ENCODE measurements at regions not wholly inside any gene's neighbourhood (a gene's known extent, or its start where the extent isn't known, plus 50 kb on each side); places are given as distances from the start of the nearest gene placed in this dataset.

DNA sequence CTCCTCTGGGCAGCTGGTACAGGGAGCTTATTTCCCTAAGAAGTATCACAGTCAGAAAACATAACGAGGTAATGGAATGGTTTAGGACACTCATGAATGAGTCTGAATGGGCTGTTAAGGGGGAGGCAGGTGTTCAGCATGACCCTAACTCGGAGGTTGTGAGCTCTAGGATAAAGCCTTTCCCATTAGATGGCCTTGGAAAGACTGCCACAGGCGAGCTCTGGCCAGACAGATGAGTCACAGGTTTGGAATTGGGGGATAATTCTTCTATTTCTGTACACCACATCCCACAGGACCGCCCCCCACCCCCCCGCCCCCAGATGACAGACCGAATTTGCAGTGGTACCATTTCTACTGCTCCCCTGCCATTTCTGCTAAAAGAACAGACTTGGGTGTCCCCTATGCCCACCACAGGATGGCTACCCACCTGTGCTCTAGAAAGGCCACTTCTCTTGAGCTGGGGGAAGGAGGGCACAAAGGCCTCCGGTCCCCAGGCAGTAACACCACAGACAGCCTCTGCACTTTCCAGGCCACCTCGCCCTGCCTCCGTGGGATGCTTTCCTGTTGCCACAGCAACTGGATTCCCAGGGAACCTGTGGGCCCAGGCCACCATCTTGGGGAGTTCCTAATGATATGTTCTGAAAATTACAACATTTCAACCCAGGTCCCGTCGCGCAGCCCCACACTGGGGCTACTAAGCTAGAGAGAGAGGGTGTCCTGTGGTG, 76.7 kb downstream of the TRIM29 start:
- no peak for DNase-seq (ENCODE audit: low read depth)

DNA sequence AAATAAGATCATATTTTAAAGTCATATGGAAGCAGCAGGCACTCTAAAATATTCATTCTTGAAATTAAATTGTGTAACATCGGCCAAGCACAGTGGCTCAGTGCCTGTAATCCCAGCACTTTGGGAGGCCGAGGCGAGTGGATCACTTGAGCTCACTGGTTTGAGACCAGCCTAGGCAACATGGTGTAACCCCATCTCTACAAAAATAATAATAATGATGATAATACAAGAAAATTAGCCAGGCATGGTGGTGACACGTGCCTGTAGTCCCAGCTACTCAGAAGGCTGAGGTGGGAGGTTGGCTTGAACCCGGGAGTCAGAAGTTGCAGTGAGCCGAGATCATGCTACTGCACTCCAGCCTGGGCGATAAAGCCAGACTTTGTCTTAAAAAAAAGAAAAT, 77.4 kb downstream of the TRIM29 start:
- DNase-seq (ENCODE audit: low read depth): no peak

DNA sequence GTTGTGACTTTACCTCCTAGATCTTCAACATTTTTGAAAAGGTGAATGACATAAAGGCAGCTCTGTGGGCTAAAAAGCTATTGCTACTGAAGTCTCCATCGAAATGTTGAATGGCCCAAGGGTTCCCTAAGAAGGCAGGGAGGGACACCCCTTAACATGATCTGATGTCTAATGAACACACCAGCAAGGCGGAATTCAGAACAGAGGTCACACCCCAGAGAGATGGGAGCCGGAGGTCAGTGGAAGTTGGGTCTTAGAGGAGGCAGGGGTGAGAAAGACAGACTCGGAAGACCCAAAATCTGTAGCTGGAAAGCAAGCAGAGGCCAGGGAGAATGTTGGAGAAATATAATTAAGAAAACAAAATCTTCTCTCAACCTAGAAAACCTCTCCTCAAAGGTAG, 79.0 kb downstream of the TRIM29 start:
- no peak for DNase-seq (ENCODE audit: low read depth)

DNA sequence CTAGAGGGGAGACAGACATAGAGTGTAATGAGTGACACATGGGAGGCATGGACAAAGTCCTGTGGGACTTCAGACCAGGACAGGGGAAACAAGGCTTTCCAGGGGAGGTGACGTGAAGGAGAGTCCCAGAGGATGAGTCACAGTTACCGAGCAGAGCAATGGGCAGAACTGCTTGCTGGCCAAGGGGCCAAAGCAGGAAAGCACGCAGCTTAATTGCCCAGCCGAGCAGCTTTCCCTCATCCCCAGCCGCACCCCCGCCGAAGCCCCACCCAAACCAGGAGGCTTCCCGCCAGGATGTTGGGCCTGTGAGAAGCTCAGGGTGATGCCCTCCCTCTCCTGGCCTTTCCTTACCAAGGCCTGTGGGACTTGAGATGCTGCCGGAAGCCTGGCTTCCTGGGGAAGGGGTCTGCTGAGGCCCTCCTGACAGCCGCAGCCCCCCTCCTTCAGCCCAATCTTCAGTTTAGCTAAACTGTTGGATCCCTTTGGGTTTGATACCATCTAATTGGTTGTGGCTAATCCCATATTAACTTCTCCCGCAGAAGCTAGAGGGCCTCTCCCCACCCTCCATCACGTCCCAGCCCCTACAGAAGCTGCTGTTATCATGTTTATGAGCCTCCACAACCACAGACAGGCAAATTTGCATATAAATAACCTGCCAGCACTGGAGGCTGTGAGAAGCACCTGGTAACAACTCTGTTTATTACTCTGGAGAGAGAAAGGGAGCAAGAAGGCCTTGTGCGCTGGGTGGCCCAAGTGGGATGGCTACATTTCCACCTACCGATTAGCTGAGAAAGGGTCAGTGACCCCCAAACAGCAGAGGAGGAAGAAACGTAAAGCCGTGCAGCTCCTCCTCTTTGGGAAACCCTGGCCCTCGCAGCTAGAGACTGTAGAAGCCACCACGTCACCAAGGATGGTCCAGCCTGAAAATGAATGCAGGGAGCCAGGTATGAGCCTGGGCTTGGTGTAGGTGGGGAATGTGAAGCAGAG, 80.0 kb downstream of the TRIM29 start:
- no peak for DNase-seq (ENCODE audit: low read depth)

GRCh38 chr11:120057028-120057330, 80.9 kb downstream of the TRIM29 start:
- no peak for DNase-seq (ENCODE audit: low read depth)

DNA sequence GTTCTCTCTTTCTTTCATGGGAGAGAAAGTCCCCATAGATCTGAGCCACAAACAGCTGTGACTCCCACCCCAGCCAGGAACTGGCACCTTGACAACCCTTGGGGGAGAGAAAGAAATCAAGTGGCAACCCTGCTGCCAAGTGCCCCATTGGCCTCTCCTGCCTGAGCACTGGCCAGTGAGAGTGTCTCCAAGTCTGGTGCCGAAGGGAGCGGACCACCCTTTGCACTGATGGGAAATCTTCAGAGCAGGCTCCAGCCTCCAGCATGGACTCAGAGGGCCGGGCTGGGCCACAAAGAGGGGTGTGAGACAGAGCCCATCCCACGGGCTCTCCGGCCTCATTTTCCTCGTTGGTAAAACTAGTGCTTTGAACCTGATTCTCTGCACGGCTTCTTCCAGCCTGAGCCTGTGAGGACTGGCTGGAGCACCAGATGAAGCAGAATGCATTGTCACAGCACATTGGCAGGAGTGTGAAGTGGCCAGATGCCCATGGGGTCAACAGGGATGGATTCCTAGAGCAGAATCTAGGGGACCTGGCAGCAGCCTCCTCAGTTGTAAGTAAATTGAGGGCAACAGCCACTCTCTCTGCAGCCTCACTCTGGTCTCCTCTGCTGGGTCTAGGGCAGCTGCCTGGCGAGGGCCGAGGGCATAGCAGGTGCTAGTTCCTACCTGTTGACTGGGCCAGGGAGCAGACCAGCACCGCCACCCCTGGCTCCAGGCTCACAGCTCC, 81.4 kb downstream of the TRIM29 start:
- no peak for DNase-seq (ENCODE audit: low read depth)

DNA sequence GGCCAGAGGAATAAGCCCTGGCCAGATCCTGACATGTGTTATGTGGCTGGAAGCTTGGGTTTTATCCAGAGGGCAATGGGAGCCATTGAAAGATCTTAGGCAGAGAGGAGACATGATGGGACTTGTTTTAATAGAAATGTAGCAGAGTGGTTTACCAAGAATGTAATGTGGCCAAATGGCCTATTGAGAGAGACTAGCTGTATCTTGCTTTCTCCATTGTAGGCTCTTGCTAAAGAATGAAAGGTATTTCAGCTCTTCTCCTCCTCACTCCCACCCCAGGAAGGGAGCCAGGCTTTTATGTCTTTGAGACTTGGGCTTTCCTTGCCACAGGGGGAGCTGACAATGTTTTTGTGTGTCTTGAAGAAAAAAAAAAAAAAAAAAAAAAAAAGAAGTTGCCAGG, 82.3 kb downstream of the TRIM29 start:
- DNase-seq (ENCODE audit: low read depth): peak; percentile 55

- DNase-seq (ENCODE audit: low read depth): no peak
Observed at GRCh38 chr11:120054753-120055045, 83.2 kb downstream of the TRIM29 start.

DNA sequence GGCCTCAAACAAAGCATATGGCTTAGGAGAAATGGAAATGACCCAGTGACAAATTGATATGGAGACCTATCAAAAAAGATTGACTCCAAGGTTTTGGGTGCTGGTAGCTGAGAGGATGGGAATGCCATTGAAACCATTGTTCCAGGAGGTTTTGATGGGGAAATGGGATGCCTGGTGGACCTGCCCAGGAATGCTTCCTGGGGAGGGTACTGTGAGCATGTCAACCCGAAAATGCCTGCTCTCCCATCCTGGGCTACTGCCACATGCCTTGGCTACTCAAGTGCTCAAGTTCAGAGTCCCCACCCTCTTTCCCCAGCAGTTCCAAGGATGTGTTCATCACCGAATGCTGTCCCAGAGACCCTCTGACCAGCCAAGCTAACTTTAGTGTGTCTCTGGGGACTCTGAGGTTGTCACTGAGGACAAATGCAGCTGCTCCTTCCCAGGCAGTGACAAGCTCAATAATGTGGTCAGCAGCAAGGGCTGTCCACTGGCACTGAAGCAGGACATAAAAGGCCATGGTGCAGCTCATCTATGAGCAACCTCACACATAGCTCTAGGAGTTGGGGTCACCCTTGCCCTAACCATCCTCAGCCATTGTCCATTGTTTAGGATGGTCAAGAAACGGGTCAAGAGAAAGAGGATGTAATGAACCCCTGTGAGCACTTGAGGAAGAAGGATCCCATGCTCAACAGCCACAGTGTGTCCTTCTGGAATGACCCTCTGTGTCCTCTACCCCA, 83.7 kb downstream of the TRIM29 start:
- DNase-seq (ENCODE audit: low read depth): no peak

DNA sequence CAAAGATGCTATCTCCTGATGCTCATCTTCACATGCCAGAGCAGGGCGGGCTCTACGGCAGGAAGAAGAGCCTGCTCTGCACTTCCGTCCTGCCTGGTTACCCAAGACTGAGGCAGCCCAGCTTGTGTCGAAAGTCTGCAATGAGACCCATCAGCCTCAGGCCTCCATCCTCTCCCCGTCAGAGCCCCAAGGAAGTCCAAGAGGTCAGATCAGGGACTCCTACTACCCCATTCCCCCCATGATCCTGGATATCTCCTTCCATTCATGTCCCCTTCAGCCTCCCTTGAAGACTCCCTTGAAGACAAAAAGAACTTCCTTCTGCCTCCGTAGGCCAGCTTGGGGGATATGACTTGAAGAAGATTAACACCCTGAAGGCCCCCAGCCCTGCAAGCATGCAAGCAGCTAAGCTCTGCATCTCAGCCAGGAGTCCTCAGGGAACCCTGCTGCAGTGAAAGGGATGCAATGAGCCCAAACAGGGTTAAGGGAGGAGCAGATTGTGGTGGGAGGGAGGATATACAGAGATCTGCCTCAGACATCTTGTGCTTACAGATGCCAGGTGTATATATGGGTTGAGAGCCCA, 85.6 kb downstream of the TRIM29 start:
- no peak for DNase-seq (ENCODE audit: low read depth)

DNA sequence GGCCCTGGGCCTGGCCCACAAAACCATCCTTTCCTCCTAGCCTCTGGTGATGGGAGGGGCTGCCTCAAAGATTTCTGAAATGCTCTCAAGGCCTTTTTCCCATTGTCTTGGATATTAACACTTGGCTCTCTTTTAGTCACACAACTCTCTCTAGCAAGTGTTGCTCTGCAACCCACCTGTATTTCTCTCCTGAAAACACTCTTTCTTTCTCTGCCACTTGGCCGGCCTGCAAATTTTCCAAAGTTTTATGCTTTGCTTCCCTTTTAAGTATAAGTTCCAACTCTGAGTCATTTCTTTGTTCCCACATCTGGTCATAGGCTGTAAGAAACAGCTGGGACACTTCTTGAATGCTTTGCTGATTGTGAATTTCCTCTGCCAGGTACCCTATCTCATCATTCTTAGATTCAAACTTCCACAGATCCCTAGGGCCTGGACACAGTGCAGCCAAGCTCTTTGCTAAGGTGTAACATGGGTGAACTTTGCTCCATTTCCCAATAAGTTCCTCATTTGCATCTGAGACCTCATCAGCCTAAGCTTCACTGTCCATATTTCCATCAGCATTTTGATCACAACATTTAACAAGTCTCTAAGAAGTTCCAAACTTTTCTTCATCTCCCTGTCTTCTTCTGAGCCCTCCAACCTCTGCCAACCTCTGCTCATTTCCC, 93.8 kb downstream of the TRIM29 start:
- no peak for DNase-seq (ENCODE audit: low read depth)

DNA sequence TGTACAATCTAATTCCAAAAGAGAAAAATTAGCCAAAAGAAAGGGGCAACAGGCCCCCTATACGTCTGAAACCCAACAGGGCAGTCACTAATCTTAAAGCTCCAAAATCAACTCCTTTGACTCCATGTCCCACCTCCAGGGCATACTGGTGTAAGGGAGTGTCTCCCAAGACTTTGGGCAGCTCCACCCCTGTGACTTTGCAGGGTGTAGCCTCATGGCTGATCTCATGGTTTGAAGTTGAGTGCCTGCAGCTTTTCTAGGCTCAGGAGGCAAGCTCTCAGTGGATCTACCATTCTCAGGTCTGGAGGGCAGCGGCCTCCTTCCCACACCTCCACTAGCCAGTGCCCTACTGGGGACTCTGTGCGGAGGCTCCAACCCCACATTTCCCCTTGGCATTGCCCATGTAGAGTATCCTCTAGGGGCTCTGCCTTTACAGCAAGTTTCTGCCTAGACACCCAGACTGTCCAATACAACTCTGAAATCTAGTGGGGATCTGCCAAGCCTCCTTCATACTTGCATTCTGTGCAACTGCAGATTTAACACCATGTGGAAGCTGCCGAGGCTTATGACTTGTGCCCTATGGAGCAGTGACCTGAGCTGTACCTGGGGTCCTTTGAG, 94.5 kb downstream of the TRIM29 start:
- DNase-seq (ENCODE audit: low read depth): no peak

DNA sequence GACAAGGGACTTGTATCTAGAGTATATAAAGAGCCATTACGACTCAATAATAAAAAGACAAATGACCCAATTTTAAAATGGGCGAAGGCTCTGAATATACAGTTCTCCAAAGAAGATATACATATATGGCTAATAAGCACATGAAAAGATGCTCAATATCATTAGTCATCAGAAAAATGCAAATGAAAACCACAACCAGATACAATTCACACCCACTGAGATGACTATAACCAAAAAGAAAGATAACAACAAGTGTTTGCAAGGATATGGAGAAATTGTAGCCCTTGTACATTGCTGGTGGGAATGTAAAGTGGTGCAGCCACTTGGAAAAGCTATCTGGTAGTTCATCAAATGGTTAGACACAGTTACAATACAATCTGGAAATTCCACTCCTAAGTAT, 96.3 kb downstream of the TRIM29 start:
- DNase-seq (ENCODE audit: low read depth): no peak

DNA sequence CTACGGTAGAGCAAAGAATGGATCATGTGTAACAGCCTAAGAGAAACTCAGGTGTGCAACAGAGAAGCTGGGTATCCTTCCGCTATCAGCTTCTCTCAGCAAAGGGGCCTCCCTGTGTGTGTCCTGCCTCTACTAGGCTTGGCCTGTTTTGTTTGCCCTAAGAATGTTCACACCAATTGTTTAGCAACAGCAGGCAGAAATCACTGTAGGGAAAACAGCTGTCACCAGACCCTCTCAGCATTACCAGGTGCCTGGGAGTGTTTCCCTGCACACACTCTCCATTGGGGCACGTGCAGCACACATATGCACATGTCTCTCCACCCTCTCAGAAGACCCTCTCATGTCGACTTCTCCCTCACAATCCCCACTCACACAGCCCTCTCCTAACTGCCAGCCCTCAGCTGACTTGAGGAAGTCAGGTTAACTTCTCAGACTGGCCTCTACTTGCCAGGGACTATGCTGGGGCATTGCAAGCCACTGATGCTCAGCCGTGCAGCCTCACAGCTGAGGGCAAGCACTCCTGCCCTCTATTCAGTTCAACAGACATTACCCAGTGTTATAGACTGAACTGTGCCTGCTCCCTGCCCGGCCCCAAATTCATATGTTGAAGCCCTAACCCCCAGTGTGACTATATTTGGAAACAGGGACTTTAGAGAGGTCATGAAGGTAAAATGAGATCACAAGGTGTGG, 97.6 kb downstream of the TRIM29 start:
- DNase-seq (ENCODE audit: low read depth): no peak

- DNase-seq (ENCODE audit: low read depth): no peak
Observed at GRCh38 chr11:120039039-120039438, 98.9 kb downstream of the TRIM29 start.

- DNase-seq (ENCODE audit: low read depth): no peak
Observed at GRCh38 chr11:120037111-120037510, 100.8 kb downstream of the TRIM29 start.

- no peak for DNase-seq (ENCODE audit: low read depth)
Observed at GRCh38 chr11:120035756-120036155, 102.2 kb downstream of the TRIM29 start.

- DNase-seq (ENCODE audit: low read depth): no peak
Observed at GRCh38 chr11:120034881-120035630, 102.9 kb downstream of the TRIM29 start.

DNA sequence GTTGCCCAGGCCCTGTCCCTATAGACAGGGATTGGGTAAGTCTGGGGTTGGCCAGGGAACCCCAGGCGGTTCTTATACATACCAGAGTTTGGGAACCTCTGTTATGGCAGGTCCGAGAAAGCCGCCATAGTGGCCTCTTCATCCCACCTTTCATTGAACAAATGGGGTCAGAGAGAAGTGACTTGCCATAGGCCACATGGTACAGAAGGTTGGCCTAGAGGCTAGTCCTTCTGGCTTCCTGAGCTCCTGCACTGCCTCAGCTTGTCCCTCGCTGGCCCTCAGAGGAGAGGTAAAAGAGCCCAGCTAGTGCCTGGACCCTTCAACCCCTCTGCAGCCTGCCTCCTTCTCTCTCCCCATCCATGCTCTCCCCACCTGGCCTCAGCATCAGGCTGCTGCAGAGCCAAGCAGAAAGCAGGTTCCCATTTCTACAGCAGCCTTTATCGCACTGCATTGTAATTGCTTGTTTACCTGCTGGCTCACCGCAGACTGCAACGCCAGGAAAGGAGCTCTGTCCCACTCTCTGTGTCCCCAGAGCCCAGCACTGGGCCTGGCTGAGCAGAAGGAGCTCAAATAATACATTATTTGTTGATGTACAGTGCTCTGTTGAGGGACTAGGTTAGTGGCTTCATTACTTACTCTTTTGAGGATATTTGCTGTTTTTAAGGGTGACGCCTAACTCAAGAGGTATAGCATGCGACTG, 103.6 kb downstream of the TRIM29 start:
- no peak for DNase-seq (ENCODE audit: low read depth)

Measured in GM04503 (cell line).